ENCODE measurements at regions not wholly inside any gene's neighbourhood (a gene's known extent, or its start where the extent isn't known, plus 50 kb on each side); places are given as distances from the start of the nearest gene placed in this dataset.

- TF ChIP-seq CTCF (IDR thresholded peaks at IDR 0.05) (no peak), POLR2A (IDR thresholded peaks at IDR 0.05) (no peak)
Measured at GRCh38 chr18:11286431-11286830, 137.1 kb upstream of the PIEZO2 start.

All from Peyer's patch (tissue), 4 donors.